H1 (cell line): ENCODE measurements at regions not wholly inside any gene's neighbourhood (a gene's known extent, or its start where the extent isn't known, plus 50 kb on each side); places are given as distances from the start of the nearest gene placed in this dataset.

Experiments
- CTBP2 ChIP-seq: IDR thresholded peaks from 2 replicates; pipeline ENCODE4 v1.7.0; 2011; ENCODE audit warnings: borderline replicate concordance, mild to moderate bottlenecking, moderate library complexity, mixed read lengths, low read length; ENCODE audit not compliant: insufficient read depth, insufficient read length
- EZH2 ChIP-seq: fragments of 200-600 bp; sonication (generic); IDR thresholded peaks from 2 replicates; pipeline ENCODE4 v1.7.1; 2012; ENCODE audit warnings: low read depth, mild to moderate bottlenecking, moderate library complexity, low read length, inconsistent platforms; ENCODE audit not compliant: severe bottlenecking
- FOSL1 ChIP-seq: IDR thresholded peaks from 2 replicates; pipeline ENCODE4 v1.6.1; 2011; ENCODE audit warnings: mild to moderate bottlenecking, low read depth, low read length, moderate library complexity; ENCODE audit not compliant: insufficient read depth
- GTF2F1 ChIP-seq: IDR thresholded peaks from 2 replicates; pipeline ENCODE4 v1.6.1; 2012; ENCODE audit warnings: low read depth, low read length, improper control_type of control experiment, borderline replicate concordance

DNA sequence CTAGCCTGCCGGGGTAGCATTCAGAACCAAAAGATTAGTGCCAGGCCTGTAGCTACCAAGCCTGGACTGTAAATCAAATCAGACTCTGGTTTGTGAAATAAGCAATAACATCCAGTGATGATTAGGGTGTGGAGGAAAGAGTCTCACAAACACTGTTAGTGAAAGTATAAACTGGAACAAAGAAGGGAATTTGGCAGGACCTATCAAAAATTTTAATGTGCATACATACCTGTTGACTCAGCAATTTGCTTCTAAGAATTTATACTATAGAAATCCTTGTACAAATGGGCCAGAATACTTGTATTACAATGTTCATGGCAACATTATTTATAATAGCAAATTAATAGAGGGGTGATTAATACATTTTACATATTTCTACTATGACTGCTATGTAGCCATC is 109.8 kb upstream of the WARS2 start (continued):
- TF ChIP-seq CTBP2 = no peak
- TF ChIP-seq FOSL1 = no peak
- TF ChIP-seq GTF2F1 = no peak
- no peak for TF ChIP-seq EZH2
